Kidney epithelial cell (primary cell): ENCODE measurements at regions not wholly inside any gene's neighbourhood (a gene's known extent, or its start where the extent isn't known, plus 50 kb on each side); places are given as distances from the start of the nearest gene placed in this dataset.
"Not testable (repeated sequence)": the region's sequence is repeated elsewhere in the genome, so short reads cannot be mapped to it uniquely, and the experiment has no call there.

ENCODE experiments used
- DNase-seq: peaks from one replicate; pipeline ENCODE4 v3.0.0-alpha.2; 2010; ENCODE audit warnings: low read depth
- H3K27me3 ChIP-seq: 2 replicates; pipeline ENCODE4 v1.6.0; 2011; ENCODE audit warnings: low read length; ENCODE audit not compliant: control insufficient read depth, insufficient read depth
- H3K36me3 ChIP-seq: 2 replicates; pipeline ENCODE4 v1.5.1; 2011; ENCODE audit warnings: low read length; ENCODE audit not compliant: control insufficient read depth, insufficient read depth
- H3K4me3 ChIP-seq: 2 replicates; pipeline ENCODE4 v1.5.1; 2011; ENCODE audit warnings: low read depth, mild to moderate bottlenecking, control low read depth, low read length
- TF ChIP-seq, protein P1 (sequence below): IDR thresholded peaks from 2 replicates; pipeline ENCODE4 v1.5.1; 2011; ENCODE audit warnings: mild to moderate bottlenecking, moderate library complexity, low read length, control low read depth, inconsistent platforms; ENCODE audit not compliant: insufficient read depth, poor library complexity, severe bottlenecking

DNA sequence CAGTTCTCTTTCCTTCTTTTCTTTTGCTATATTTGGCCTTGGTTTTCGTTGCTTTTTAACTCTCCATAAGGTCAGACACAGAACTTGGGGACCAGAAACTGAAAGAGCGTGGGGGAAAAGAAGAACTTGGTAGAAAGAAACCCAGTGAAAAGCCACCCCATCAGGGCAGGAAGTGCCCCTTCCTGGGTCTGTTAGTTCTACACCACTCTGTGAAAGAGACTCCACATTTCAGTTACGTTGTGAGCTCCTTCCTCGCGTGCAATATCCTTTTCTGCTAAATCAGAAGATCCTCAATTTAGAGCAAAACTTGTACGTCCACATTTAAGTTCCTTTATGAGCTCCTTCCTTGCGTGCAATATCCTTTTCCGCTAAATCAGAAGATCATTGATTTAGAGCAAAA lies 220.6 kb upstream of the FOXK1 start:
- no peak for DNase-seq
- Histone ChIP-seq H3K4me3 (no peak overlapping the region), H3K36me3 (no peaks in the 10 kb centered on the region), H3K27me3 (no peaks in the 10 kb centered on the region)
- TF ChIP-seq, protein P1, sequence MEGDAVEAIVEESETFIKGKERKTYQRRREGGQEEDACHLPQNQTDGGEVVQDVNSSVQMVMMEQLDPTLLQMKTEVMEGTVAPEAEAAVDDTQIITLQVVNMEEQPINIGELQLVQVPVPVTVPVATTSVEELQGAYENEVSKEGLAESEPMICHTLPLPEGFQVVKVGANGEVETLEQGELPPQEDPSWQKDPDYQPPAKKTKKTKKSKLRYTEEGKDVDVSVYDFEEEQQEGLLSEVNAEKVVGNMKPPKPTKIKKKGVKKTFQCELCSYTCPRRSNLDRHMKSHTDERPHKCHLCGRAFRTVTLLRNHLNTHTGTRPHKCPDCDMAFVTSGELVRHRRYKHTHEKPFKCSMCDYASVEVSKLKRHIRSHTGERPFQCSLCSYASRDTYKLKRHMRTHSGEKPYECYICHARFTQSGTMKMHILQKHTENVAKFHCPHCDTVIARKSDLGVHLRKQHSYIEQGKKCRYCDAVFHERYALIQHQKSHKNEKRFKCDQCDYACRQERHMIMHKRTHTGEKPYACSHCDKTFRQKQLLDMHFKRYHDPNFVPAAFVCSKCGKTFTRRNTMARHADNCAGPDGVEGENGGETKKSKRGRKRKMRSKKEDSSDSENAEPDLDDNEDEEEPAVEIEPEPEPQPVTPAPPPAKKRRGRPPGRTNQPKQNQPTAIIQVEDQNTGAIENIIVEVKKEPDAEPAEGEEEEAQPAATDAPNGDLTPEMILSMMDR = no peak

DNA sequence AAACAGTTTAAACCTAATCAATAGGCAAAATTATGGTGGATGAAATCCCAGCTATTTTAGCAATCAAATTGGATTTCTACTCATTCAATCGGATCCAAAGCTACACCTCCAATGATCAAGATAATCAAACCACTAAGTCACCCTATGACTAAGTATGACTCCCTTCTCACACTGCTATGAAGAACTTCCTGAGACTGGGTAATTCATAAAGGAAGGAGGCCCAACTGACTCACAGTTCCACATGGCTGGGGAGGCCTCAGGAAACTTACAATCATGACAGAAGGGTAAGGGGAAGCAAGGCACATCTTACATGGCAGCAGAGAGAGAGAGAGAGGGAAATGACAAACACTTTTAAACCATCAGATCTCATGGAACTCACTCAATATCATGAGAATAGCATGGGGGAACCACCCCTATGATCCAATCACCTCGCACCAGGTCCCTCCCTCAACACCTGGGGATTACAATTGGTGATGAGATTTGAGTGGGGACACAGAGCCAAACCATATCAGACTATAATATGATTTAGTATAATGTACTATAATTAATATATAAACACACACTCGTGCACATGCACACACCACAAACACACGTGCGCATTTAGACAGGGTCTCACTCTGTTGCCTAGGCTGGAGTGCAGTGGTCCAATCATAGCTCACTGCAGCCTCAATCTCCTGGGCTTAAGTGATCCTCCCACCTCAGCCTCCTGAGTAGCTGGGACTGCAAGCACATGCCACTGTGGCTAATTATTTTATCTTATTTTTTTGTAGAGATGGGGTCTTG lies 213.6 kb upstream of the FOXK1 start:
- Histone ChIP-seq H3K27me3 (no peaks in the 10 kb centered on the region), H3K36me3 (no peaks in the 10 kb centered on the region), H3K4me3 (no peak overlapping the region)
- TF ChIP-seq, protein P1 = no peak
- no peak for DNase-seq

DNA sequence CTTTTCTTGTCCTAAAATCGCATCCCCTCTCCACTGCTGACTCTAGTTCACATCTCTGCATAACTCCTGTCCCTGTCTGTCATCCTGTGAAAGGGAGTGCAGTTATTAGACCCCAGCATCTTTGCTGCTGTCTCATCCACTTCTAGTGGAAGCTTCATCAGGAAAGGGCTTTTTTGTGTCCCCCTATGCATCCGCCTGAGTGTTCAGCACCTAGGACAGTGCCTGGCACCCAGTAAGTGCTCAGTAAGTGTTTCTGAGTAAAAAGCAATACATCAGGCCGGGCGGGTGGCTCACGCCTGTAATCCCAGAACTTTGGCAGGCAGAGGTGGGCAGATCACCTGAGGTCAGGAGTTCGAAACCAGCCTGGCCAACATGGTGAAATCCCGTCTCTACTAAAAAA lies 211.8 kb upstream of the FOXK1 start:
- Histone ChIP-seq H3K27me3 (no peaks in the 10 kb centered on the region), H3K4me3 (no peak overlapping the region), H3K36me3 (no peaks in the 10 kb centered on the region)
- TF ChIP-seq, protein P1 = no peak
- no peak for DNase-seq

DNA sequence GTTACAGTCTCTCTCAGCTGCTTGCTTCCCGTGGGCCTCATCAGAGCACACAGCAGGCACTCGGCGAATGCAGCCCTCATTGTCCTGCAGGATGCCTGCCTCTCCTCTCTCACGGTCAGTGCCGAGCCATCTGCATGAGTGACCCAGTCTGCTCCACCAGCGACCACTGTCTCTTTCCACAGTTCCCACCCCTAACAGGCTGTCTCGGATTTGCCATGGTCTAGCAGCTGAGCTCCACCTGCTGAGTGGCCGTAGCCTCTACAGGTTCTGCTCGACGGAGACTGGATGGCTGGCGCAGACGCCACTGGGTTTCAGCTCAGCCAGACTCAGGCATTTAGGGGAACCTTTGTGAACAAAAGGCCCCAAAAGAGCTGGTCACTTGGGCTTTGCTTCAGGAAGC lies 209.4 kb upstream of the FOXK1 start:
- no peak overlapping the region for H3K4me3 ChIP-seq
- no peaks in the 10 kb centered on the region for H3K27me3 ChIP-seq
- DNase-seq = no peak
- TF ChIP-seq, protein P1 = no peak
- no peaks in the 10 kb centered on the region for H3K36me3 ChIP-seq

DNA sequence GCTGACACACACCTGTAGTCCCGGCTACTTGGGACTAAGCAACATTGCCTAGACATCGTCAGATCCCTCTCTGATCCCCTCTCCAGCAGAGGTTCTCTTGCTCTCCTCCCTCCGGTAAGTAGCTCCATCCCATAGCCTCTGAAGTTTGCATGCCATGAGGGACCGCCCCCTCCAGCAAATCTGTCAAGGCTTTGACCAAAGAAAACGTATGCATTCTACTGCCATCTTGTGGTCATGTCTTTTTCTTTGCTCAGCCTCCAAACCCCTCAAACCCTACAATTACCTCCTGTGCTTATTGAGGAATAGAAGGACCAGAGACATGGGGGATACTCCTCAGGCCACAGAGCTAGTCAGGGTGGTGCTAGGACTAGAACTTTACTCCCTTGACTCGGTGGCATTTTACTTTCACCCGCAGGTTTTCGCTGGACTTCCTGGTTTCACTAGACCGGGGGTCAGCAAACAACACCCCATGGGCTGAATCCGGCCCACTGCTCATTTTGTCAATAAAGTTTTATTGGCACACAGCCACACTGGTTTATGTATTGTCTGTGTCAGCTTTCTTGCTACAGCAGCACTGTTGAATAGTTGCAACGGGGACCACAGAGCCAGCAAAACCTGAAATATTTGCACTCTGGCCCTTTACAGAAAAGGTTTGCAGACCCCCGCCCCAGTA lies 202.6 kb upstream of the FOXK1 start:
- Histone ChIP-seq H3K4me3 (no peak overlapping the region), H3K27me3 (no peaks in the 10 kb centered on the region), H3K36me3 (no peaks in the 10 kb centered on the region)
- peak; percentile 16 for DNase-seq
- TF ChIP-seq, protein P1 = peak; percentile 27

DNA sequence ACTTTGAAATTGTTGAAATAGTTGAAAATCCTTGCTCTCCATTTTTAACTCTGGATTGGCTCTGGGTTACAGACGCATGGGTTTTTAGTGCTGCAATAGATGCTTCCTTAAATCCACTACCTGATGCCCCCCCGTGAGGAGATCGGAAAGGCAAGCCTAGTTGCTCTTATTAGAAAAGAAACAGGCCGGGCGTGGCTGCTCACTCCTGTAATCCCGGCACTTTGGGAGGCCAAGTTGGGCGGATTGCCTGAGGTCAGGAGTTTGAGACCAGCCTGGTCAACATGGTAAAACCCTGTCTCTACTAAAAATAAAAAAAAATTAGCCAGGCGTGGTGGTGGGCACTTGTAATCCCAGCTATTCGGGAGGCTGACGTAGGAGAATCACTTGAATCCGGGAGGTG lies 202.0 kb upstream of the FOXK1 start:
- H3K4me3 ChIP-seq, H3K27me3 ChIP-seq, H3K36me3 ChIP-seq, DNase-seq: not testable (repeated sequence)
